HCT116 (cell line): ENCODE measurements at regions not wholly inside any gene's neighbourhood (a gene's known extent, or its start where the extent isn't known, plus 50 kb on each side); places are given as distances from the start of the nearest gene placed in this dataset.

Experiments
- ATAC-seq: fragments of 200-7000 bp; cut with Tn5 transposase; 2 replicates; pipeline ENCODE4 v1.9.1; 2020; ENCODE audit warnings: mild to moderate bottlenecking, moderate library complexity
- BruUV-seq: library from RNA; stranded (reverse); fragments of 400-500 nt; replicated peaks from 2 replicates; lab custom pipeline; 2021; lab: Mats Ljungman, UMichigan
- CTCF ChIA-PET: fragments of 300-600 bp; sonication (Branson Sonifier 250); formaldehyde crosslinking; loops from one replicate; lab custom pipeline; 2021; ENCODE audit warnings: antibody characterized with exemption; lab: Charles Lee
- POLR2A ChIA-PET: fragments of 300-600, 350-600 bp; sonication (Branson Sonifier 250); formaldehyde crosslinking; loops from one replicate; lab custom pipeline; 2021; ENCODE audit warnings: antibody characterized with exemption; lab: Charles Lee
- RAD21 ChIA-PET, 2 experiments: fragments of 300-600 bp; sonication (Branson Sonifier 250); formaldehyde crosslinking; loops; one replicate each; lab custom pipeline; 2023; ENCODE audit warnings: low total read pairs in 2 of 2; ENCODE audit not compliant: uncharacterized antibody in 2 of 2, unreplicated experiment in 2 of 2, low non-redundant PET in 1 of 2; lab: Charles Lee
- DNase-seq: peaks from one replicate; pipeline ENCODE4 v3.0.0-alpha.2; 2010; ENCODE audit warnings: low read depth, low spot score
- H2AFZ ChIP-seq: fragments of 200-600 bp; shearing (Covaris generic), sonication (generic); 2 replicates; pipeline ENCODE4 v1.6.1; 2017; ENCODE audit warnings: low read depth, mixed run types, mixed read lengths, antibody characterized with exemption, low read length; ENCODE audit not compliant: poor library complexity, severe bottlenecking
- H3K27ac ChIP-seq: 2 replicates; pipeline ENCODE4 v1.5.1; 2012; ENCODE audit warnings: low read depth, low read length
- H3K27me3 ChIP-seq: fragments of 200-600 bp; sonication (generic); 2 replicates; pipeline ENCODE4 v1.6.1; 2016; ENCODE audit warnings: mixed run types, low read length, mixed read lengths; ENCODE audit not compliant: insufficient read depth
- H3K36me3 ChIP-seq, 2 experiments: fragments of 200-500 bp in 1 of 2; fragments of 200-600 bp in 1 of 2; sonication (Bioruptor generic) in 1 of 2; sonication (generic) in 1 of 2; 2 replicates each; pipeline versions ENCODE4 v1.5.1 to v1.6.1; 2014 to 2016; ENCODE audit warnings: low read length in 2 of 2, inconsistent platforms in 1 of 2, mixed read lengths in 1 of 2, mixed run types in 1 of 2; ENCODE audit not compliant: insufficient read depth in 2 of 2, control insufficient read depth in 1 of 2
- H3K4me1 ChIP-seq, 2 experiments: fragments of 200-600 bp in 1 of 2; sonication (generic) in 1 of 2; 2 replicates each; pipeline versions ENCODE4 v1.5.1 to v1.6.1; 2012 to 2017; ENCODE audit warnings: low read length in 2 of 2, inconsistent platforms in 1 of 2, mild to moderate bottlenecking in 1 of 2, mixed read lengths in 1 of 2, mixed run types in 1 of 2, moderate library complexity in 1 of 2; ENCODE audit not compliant: insufficient read depth in 2 of 2, control insufficient read depth in 1 of 2
- H3K4me2 ChIP-seq: fragments of 200-600 bp; sonication (generic); 2 replicates; pipeline ENCODE4 v1.6.1; 2017; ENCODE audit warnings: mixed run types, low read length, mixed read lengths
- H3K4me3 ChIP-seq, 2 experiments: fragments of 200-600 bp in 1 of 2; sonication (generic) in 1 of 2; replicated peaks in 1 of 2; 2 replicates each; pipeline ENCODE4 v1.5.1; 2011 to 2016; ENCODE audit warnings: low read length in 2 of 2, control low read depth in 1 of 2, low read depth in 1 of 2, mild to moderate bottlenecking in 1 of 2, mixed read lengths in 1 of 2, mixed run types in 1 of 2
- H3K79me2 ChIP-seq: fragments of 200-600 bp; sonication (generic); 2 replicates; pipeline ENCODE4 v1.6.1; 2017; ENCODE audit warnings: mild to moderate bottlenecking, mixed run types, low read length, moderate library complexity, mixed read lengths; ENCODE audit not compliant: insufficient read depth
- H3K9ac ChIP-seq: fragments of 200-600 bp; sonication (generic); 2 replicates; pipeline ENCODE4 v1.6.1; 2016; ENCODE audit warnings: low read length, mixed read lengths
- H3K9me2 ChIP-seq: fragments of 200-600 bp; sonication (generic), shearing (Covaris generic); 2 replicates; pipeline ENCODE4 v1.6.1; 2017; ENCODE audit warnings: mixed run types, mild to moderate bottlenecking, moderate library complexity; ENCODE audit not compliant: insufficient read depth
- H3K9me3 ChIP-seq, 2 experiments: fragments of 200-500 bp in 1 of 2; fragments of 200-600 bp in 1 of 2; sonication (Bioruptor generic) in 1 of 2; sonication (generic) in 1 of 2; 2 replicates each; pipeline ENCODE4 v1.6.1; 2014 to 2017; ENCODE audit warnings: low read length in 2 of 2, mixed read lengths in 2 of 2, inconsistent platforms in 1 of 2, low read depth in 1 of 2, mild to moderate bottlenecking in 1 of 2, mixed run types in 1 of 2, moderate library complexity in 1 of 2; ENCODE audit not compliant: control insufficient read depth in 1 of 2, insufficient read depth in 1 of 2
- H4K20me1 ChIP-seq: fragments of 200-600 bp; sonication (generic), shearing (Covaris generic); 2 replicates; pipeline ENCODE4 v1.6.1; 2017; ENCODE audit warnings: mixed run types, mild to moderate bottlenecking, moderate library complexity; ENCODE audit not compliant: insufficient read depth
- CBX3 ChIP-seq: IDR thresholded peaks from 2 replicates; pipeline ENCODE4 v1.6.1; 2012; ENCODE audit warnings: low read depth
- CEBPB ChIP-seq: IDR thresholded peaks from 2 replicates; pipeline ENCODE4 v1.6.1; 2012; ENCODE audit warnings: low read depth
- CTCF ChIP-seq, 3 experiments: fragments of 200-600 bp in 1 of 3; sonication (generic) in 1 of 3; IDR thresholded peaks in 2 of 3; conservative IDR thresholded peaks in 1 of 3; 2 replicates each; pipeline ENCODE4 v1.5.1; 2012 to 2017; ENCODE audit warnings: low read depth in 2 of 3, low read length in 2 of 3, antibody characterized with exemption in 1 of 3, borderline replicate concordance in 1 of 3, control low read depth in 1 of 3, mild to moderate bottlenecking in 1 of 3, mixed read lengths in 1 of 3, mixed run types in 1 of 3, moderate library complexity in 1 of 3; ENCODE audit not compliant: insufficient read depth in 1 of 3
- EGR1 ChIP-seq: IDR thresholded peaks from 2 replicates; pipeline ENCODE4 v1.6.1; 2012; ENCODE audit warnings: low read depth
- EZH2 ChIP-seq: fragments of 200-600 bp; sonication (generic); IDR thresholded peaks from 2 replicates; pipeline ENCODE4 v1.6.1; 2017; ENCODE audit warnings: antibody characterized with exemption, mixed run types
- EZH2phosphoT487 ChIP-seq: fragments of 200-600 bp; IDR thresholded peaks from 2 replicates; pipeline ENCODE4 v1.6.1; 2018; ENCODE audit warnings: antibody characterized with exemption, borderline replicate concordance
- POLR2A ChIP-seq: IDR thresholded peaks from 2 replicates; pipeline ENCODE4 v1.7.0; 2011; ENCODE audit warnings: borderline replicate concordance; ENCODE audit not compliant: insufficient read depth, insufficient read length; ENCODE audit errors: extremely low read depth
- POLR2AphosphoS5 ChIP-seq: IDR thresholded peaks from 2 replicates; pipeline ENCODE4 v1.6.1; 2011; ENCODE audit warnings: mild to moderate bottlenecking, low read depth, low read length, moderate library complexity
- REST ChIP-seq: IDR thresholded peaks from 2 replicates; pipeline ENCODE4 v1.6.1; 2012; ENCODE audit warnings: low read depth
- SIN3A ChIP-seq: IDR thresholded peaks from 2 replicates; pipeline ENCODE4 v1.6.1; 2012; ENCODE audit warnings: low read depth
- SRF ChIP-seq: IDR thresholded peaks from 2 replicates; pipeline ENCODE4 v1.6.1; 2012; ENCODE audit warnings: low read depth
- ZBTB33 ChIP-seq: IDR thresholded peaks from 2 replicates; pipeline ENCODE4 v1.6.1; 2011; ENCODE audit warnings: mild to moderate bottlenecking, low read length, moderate library complexity; ENCODE audit not compliant: insufficient replicate concordance; ENCODE audit errors: extremely low read depth
- ZNF274 ChIP-seq: fragments of 200-500 bp; sonication (Bioruptor generic); IDR thresholded peaks from 2 replicates; pipeline ENCODE4 v1.6.1; 2014; ENCODE audit warnings: mild to moderate bottlenecking, low read depth, low read length, inconsistent platforms
- intact Hi-C: fragments of 100-400 bp; cut with micrococcal nuclease; formaldehyde crosslinking; loops from 2 replicates; pipeline ENCODE4 v1.10.0; 2022
- TF ChIP-seq, protein P1 (sequence below): IDR thresholded peaks from 2 replicates; pipeline ENCODE4 v1.6.1; 2012
- TF ChIP-seq, protein P2 (sequence below): IDR thresholded peaks from 2 replicates; pipeline ENCODE4 v1.6.1; 2012

GRCh38 chr10:90977162-90977854 is 56.4 kb upstream of the ANKRD1 start:
- Histone ChIP-seq H3K4me2 (no peak overlapping the region), H2AFZ (no peak overlapping the region), H3K4me3 (no peak overlapping the region), H3K4me1 (no peaks in the 10 kb centered on the region), H3K9me2 (0 out of 2 replicates have a peak, but pooled peaks cover 5% of the 10 kb centered on the region), H3K79me2 (no peaks in the 10 kb centered on the region), H3K9ac (no peak overlapping the region), H3K36me3 (no peaks in the 10 kb centered on the region), H3K9me3 (no peaks in the 10 kb centered on the region), H4K20me1 (no peaks in the 10 kb centered on the region), H3K27ac (no peak overlapping the region), H3K27me3 (no peaks in the 10 kb centered on the region)
- ChIA-PET RAD21 (no interaction called here), POLR2A (no interaction called here), CTCF (no interaction called here)
- intact Hi-C loops: no loop called here
- TF ChIP-seq, protein P1, sequence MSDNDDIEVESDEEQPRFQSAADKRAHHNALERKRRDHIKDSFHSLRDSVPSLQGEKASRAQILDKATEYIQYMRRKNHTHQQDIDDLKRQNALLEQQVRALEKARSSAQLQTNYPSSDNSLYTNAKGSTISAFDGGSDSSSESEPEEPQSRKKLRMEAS: no peak
- no peak for TF ChIP-seq POLR2A
- TF ChIP-seq CEBPB: no peak
- TF ChIP-seq EZH2phosphoT487: no peak
- no peak for TF ChIP-seq SRF
- no peak for TF ChIP-seq SIN3A
- no peak for TF ChIP-seq POLR2AphosphoS5
- TF ChIP-seq, protein P2, sequence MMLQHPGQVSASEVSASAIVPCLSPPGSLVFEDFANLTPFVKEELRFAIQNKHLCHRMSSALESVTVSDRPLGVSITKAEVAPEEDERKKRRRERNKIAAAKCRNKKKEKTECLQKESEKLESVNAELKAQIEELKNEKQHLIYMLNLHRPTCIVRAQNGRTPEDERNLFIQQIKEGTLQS: no peak
- TF ChIP-seq CTCF (IDR thresholded peaks at IDR 0.05 in 2 of 3, conservative IDR thresholded peaks at IDR 0.05 in 1 of 3; ENCODE audit: borderline replicate concordance in 1 of 3, insufficient read depth in 1 of 3, low read depth in 2 of 3, low read length in 2 of 3): no peak
- no peak for TF ChIP-seq EZH2
- TF ChIP-seq EGR1: no peak
- no peak for TF ChIP-seq ZNF274
- TF ChIP-seq ZBTB33: no peak
- TF ChIP-seq REST: no peak
- TF ChIP-seq CBX3: no peak
- ATAC-seq (no peak), DNase-seq (no peak)
- BruUV-seq: no TSS peak
